ENCODE measurements at regions not wholly inside any gene's neighbourhood (a gene's known extent, or its start where the extent isn't known, plus 50 kb on each side); places are given as distances from the start of the nearest gene placed in this dataset.

DNA sequence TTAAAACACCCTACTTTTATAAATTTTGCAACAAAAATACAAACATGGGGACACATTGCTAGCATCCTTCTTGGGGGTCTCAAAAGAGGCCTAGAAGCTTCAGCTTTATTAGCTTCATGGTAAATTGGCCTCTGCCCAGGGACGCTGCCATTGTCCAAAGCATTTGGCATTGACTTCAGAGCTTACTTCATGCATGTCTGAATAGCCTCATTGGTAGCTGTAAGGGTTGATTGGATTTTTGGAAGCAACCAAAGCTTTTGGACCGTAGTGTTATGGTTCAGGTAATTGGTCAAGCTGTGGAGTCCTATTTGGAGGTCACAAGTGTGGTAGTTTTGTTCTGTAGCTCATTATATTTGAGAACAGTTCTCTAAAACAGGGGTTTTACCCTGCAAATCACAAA lies 411.7 kb upstream of the SLC24A2 start:
- H3K36me3 ChIP-seq (ENCODE audit: insufficient read depth, low read length) = no peaks in the 10 kb centered on the region
- TF ChIP-seq FOXP2 (optimal IDR thresholded peaks at IDR 0.05; ENCODE audit: control extremely low read depth, extremely low read length, insufficient read depth) (no peak), EZH2 (IDR thresholded peaks at IDR 0.05) (no peak), POLR2AphosphoS5 (IDR thresholded peaks at IDR 0.05; ENCODE audit: borderline replicate concordance, low read depth, low read length) (no peak)
- DNase-seq (ENCODE audit: low read depth, low spot score) = no peak
- H3K9ac ChIP-seq (ENCODE audit: insufficient read length) = no peak overlapping the region
- H3K27ac ChIP-seq = no peak overlapping the region
- no peak overlapping the region for H3K4me3 ChIP-seq
- no peaks in the 10 kb centered on the region for H3K9me3 ChIP-seq (ENCODE audit: low read depth, low read length)

DNA sequence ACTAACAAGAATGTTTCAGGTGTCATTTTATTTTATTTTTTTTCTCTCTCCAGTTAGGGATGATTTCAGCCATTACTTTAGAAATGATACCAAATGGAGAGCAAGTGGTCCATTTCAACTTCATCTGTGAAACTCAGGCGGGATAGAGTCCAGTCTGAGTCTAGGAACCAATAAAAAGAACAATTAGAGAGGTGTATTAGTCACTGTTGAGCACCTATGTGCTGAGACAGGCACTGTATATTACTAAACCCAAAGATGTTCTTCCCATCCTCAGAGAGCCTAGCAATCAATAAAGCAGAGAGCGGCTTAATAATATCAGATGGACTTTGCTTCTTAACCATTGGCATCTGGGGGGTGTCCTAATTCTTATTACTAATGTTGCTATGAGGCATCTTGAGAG lies 410.3 kb upstream of the SLC24A2 start:
- no peaks in the 10 kb centered on the region for H3K36me3 ChIP-seq (ENCODE audit: insufficient read depth, low read length)
- H3K27ac ChIP-seq = no peak overlapping the region
- H3K4me3 ChIP-seq = no peak overlapping the region
- TF ChIP-seq FOXP2 (optimal IDR thresholded peaks at IDR 0.05; ENCODE audit: control extremely low read depth, extremely low read length, insufficient read depth) = no peak
- no peak for TF ChIP-seq POLR2AphosphoS5 (IDR thresholded peaks at IDR 0.05; ENCODE audit: borderline replicate concordance, low read depth, low read length)
- TF ChIP-seq EZH2 (IDR thresholded peaks at IDR 0.05) = no peak
- no peak overlapping the region for H3K9ac ChIP-seq (ENCODE audit: insufficient read length)
- H3K9me3 ChIP-seq (ENCODE audit: low read depth, low read length) = no peaks in the 10 kb centered on the region
- no peak for DNase-seq (ENCODE audit: low read depth, low spot score)

DNA sequence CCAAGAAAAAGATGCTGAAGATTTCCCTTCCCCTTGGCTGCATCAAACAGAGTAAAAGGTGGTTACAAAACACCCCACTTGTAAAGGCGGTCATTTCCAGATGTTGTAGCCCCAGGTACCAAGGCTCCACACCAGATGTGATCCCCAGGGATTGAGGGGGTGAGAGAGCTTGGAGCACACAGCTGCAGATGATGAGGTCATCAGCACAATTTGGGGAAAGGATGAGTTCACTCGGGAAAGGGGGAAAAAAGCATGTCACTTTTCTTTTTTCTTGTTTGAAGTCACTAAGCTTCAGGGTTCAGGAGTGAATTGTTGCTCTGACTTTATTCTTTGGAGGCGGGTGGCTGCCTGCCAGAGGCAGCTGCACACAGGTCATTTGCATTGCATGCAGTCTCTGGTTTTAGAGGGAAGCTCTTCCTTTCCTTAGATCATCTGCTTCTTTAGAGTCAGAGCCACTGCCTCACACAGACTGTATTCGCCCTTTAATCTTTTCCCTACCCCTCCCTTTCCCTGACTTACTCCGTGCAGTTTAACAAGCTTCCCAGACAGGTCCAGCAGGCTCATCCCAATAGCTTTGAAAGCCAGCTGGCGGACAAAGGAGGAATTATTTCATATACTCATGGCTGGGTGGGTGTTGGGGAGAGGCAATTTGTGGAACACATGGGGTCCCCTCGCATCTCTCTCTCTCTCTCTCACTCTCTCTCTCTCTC lies 409.3 kb upstream of the SLC24A2 start:
- no peak for DNase-seq (ENCODE audit: low read depth, low spot score)
- no peak overlapping the region for H3K9ac ChIP-seq (ENCODE audit: insufficient read length)
- H3K9me3 ChIP-seq (ENCODE audit: low read depth, low read length) = no peaks in the 10 kb centered on the region
- H3K4me3 ChIP-seq = no peak overlapping the region
- no peaks in the 10 kb centered on the region for H3K36me3 ChIP-seq (ENCODE audit: insufficient read depth, low read length)
- TF ChIP-seq EZH2 (IDR thresholded peaks at IDR 0.05) (no peak), POLR2AphosphoS5 (IDR thresholded peaks at IDR 0.05; ENCODE audit: borderline replicate concordance, low read depth, low read length) (no peak), FOXP2 (optimal IDR thresholded peaks at IDR 0.05; ENCODE audit: control extremely low read depth, extremely low read length, insufficient read depth) (no peak)
- H3K27ac ChIP-seq = no peak overlapping the region

DNA sequence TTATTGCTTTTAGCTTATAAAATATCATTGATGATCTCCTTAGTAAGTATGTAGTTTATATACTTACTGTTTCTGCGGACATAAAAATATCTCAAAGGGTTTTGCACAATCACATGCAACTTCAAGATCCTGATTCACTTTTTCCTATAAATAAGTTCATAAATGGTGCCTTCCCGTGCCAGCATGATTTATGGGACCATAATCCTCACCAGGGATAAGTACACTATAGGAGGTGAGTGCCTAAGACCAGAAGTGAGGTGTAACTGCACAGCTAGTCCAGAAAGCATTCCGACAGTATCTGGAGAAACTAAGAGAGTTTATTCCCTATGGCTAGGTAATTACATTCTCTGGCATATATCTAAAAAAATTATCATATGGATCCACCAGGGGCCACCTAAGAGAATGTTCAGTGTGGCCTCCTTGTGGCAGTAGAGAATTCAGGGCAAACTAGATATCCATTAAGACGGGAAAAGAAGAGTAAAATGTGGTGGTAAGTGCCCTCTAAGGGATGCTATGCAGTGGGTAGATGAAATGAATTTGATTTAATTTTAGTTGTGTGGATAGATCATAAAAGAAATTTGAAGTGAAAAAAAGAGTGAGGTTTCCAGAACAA lies 402.5 kb upstream of the SLC24A2 start:
- H3K36me3 ChIP-seq (ENCODE audit: insufficient read depth, low read length) = no peaks in the 10 kb centered on the region
- no peak overlapping the region for H3K9ac ChIP-seq (ENCODE audit: insufficient read length)
- TF ChIP-seq FOXP2 (optimal IDR thresholded peaks at IDR 0.05; ENCODE audit: control extremely low read depth, extremely low read length, insufficient read depth) (no peak), POLR2AphosphoS5 (IDR thresholded peaks at IDR 0.05; ENCODE audit: borderline replicate concordance, low read depth, low read length) (no peak), EZH2 (IDR thresholded peaks at IDR 0.05) (no peak)
- H3K9me3 ChIP-seq (ENCODE audit: low read depth, low read length) = no peaks in the 10 kb centered on the region
- no peak overlapping the region for H3K4me3 ChIP-seq
- DNase-seq (ENCODE audit: low read depth, low spot score) = no peak
- H3K27ac ChIP-seq = no peak overlapping the region

DNA sequence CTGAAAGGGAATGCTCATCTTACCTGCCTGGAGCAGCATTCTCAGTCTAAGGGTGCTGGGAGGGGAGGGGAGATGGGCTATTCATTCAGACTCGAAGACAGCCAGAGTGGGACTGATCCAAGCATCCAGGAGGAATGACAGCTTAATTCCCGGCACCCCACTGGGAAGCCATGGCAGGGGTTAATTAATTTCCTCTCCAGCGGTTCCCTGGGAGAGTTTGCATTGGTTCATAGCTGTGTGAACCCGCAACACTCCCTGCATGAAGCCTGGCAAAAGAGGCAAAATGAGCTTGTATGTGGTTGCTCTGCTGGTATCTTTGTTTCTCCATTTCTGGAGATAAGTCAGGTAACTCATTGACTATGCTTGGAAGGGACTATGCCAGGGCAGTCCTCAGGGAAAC lies 401.0 kb upstream of the SLC24A2 start:
- DNase-seq (ENCODE audit: low read depth, low spot score) = no peak
- Histone ChIP-seq H3K9ac (ENCODE audit: insufficient read length) (no peak overlapping the region), H3K9me3 (ENCODE audit: low read depth, low read length) (no peaks in the 10 kb centered on the region), H3K36me3 (ENCODE audit: insufficient read depth, low read length) (no peaks in the 10 kb centered on the region), H3K4me3 (no peak overlapping the region), H3K27ac (no peak overlapping the region)
- TF ChIP-seq POLR2AphosphoS5 (IDR thresholded peaks at IDR 0.05; ENCODE audit: borderline replicate concordance, low read depth, low read length) = no peak
- TF ChIP-seq EZH2 (IDR thresholded peaks at IDR 0.05) = no peak
- TF ChIP-seq FOXP2 (optimal IDR thresholded peaks at IDR 0.05; ENCODE audit: control extremely low read depth, extremely low read length, insufficient read depth) = no peak

DNA sequence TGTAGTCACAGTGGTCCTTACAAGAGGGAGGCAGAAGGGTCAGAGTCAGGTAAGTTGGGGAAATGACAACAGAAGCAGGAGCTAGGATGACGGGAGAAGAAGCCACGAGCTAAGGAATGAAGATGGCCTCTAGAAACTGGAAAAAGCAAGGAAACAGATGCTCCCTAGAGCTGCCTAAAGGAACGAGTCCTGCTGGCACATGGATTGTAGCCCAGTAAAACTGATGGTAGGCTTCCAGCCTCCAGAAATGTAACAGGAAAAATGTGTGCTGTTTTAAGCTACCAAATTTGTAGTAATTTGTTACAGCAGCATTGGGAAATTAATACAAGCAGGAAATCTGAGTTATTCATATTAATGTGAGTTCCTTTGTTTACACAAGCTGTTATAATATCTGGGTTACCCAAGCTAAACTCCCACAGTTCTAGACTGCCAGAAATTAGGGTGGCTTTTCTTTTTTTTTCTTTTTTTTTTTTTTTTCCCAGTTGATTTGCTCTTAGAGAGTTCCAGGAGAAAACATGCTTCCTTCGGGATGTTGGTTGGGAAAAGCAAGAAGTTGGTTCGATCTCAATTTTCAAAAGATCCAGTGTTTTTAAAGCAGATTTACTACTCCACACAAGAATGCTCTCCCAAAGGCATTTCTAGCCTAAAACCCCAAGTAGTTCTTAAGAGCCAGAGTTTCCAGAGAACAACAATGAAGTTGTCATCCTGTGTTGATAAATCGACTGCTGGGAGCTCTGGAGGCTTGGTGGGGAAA lies 400.0 kb upstream of the SLC24A2 start:
- Histone ChIP-seq H3K9ac (ENCODE audit: insufficient read length) (no peak overlapping the region), H3K4me3 (no peak overlapping the region), H3K27ac (no peak overlapping the region), H3K36me3 (ENCODE audit: insufficient read depth, low read length) (no peaks in the 10 kb centered on the region), H3K9me3 (ENCODE audit: low read depth, low read length) (no peaks in the 10 kb centered on the region)
- no peak for DNase-seq (ENCODE audit: low read depth, low spot score)
- no peak for TF ChIP-seq FOXP2 (optimal IDR thresholded peaks at IDR 0.05; ENCODE audit: control extremely low read depth, extremely low read length, insufficient read depth)
- no peak for TF ChIP-seq EZH2 (IDR thresholded peaks at IDR 0.05)
- no peak for TF ChIP-seq POLR2AphosphoS5 (IDR thresholded peaks at IDR 0.05; ENCODE audit: borderline replicate concordance, low read depth, low read length)

DNA sequence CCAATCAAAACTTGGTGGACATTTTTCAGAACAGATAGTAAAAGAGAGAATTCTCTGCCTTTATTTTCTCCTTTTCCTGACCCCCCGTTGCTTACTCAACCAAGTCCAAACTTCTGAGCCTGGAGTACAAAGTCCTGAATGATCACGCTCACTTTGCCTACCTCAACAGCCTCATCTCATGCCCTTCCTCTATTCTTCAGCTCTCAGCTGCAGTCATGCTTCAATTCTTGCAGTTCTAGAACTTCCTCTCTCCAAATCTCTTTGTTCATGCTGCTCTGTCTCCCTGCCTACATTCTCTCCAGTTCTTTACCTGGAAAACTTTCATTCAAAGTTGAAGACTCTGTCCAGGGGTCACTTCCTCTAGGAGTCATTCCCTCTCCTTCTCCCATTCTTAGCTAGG lies 398.5 kb upstream of the SLC24A2 start:
- Histone ChIP-seq H3K9me3 (ENCODE audit: low read depth, low read length) (no peaks in the 10 kb centered on the region), H3K36me3 (ENCODE audit: insufficient read depth, low read length) (no peaks in the 10 kb centered on the region), H3K4me3 (no peak overlapping the region), H3K9ac (ENCODE audit: insufficient read length) (no peak overlapping the region), H3K27ac (no peak overlapping the region)
- no peak for DNase-seq (ENCODE audit: low read depth, low spot score)
- no peak for TF ChIP-seq EZH2 (IDR thresholded peaks at IDR 0.05)
- no peak for TF ChIP-seq POLR2AphosphoS5 (IDR thresholded peaks at IDR 0.05; ENCODE audit: borderline replicate concordance, low read depth, low read length)
- no peak for TF ChIP-seq FOXP2 (optimal IDR thresholded peaks at IDR 0.05; ENCODE audit: control extremely low read depth, extremely low read length, insufficient read depth)

DNA sequence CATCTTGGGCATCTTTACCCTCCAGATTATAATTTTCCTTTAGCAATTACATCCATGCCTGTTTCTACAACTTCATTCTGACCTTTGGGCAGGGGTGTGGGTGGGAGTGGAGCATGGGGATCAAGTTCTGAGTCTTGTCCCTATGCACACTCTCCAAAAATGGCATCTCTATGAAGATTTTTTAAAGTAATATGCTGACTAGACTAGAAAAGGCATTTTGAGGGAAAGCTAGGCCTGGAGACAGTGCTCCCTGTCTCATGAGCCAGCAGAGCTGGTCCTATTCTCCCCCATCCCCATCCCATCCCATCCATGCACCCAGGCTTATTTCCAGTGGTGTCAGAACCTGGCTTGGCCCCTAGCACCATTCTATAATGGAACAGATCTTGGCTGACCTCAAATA lies 398.0 kb upstream of the SLC24A2 start:
- Histone ChIP-seq H3K9ac (ENCODE audit: insufficient read length) (no peak overlapping the region), H3K27ac (no peak overlapping the region), H3K36me3 (ENCODE audit: insufficient read depth, low read length) (no peaks in the 10 kb centered on the region), H3K9me3 (ENCODE audit: low read depth, low read length) (no peaks in the 10 kb centered on the region), H3K4me3 (no peak overlapping the region)
- no peak for DNase-seq (ENCODE audit: low read depth, low spot score)
- TF ChIP-seq FOXP2 (optimal IDR thresholded peaks at IDR 0.05; ENCODE audit: control extremely low read depth, extremely low read length, insufficient read depth) = no peak
- no peak for TF ChIP-seq EZH2 (IDR thresholded peaks at IDR 0.05)
- no peak for TF ChIP-seq POLR2AphosphoS5 (IDR thresholded peaks at IDR 0.05; ENCODE audit: borderline replicate concordance, low read depth, low read length)
